ENCODE measurements at regions not wholly inside any gene's neighbourhood (a gene's known extent, or its start where the extent isn't known, plus 50 kb on each side); places are given as distances from the start of the nearest gene placed in this dataset.

- no peaks in the 10 kb centered on the region for H3K27me3 ChIP-seq (ENCODE audit: control insufficient read depth in 4 of 4, insufficient read depth in 4 of 4, low read length in 3 of 4)
- no peaks in the 10 kb centered on the region for H3K36me3 ChIP-seq (ENCODE audit: control insufficient read depth in 4 of 4, insufficient read depth in 3 of 4, low read depth in 1 of 4, low read length in 3 of 4)
- H3K4me1 ChIP-seq (ENCODE audit: control insufficient read depth in 4 of 4, insufficient read depth in 4 of 4, low read length in 3 of 4): no peaks in the 10 kb centered on the region
- TF ChIP-seq GABPA (IDR thresholded peaks at IDR 0.05 in 1 of 2, conservative IDR thresholded peaks at IDR 0.05 in 1 of 2): no peak
- TF ChIP-seq, protein P1, sequence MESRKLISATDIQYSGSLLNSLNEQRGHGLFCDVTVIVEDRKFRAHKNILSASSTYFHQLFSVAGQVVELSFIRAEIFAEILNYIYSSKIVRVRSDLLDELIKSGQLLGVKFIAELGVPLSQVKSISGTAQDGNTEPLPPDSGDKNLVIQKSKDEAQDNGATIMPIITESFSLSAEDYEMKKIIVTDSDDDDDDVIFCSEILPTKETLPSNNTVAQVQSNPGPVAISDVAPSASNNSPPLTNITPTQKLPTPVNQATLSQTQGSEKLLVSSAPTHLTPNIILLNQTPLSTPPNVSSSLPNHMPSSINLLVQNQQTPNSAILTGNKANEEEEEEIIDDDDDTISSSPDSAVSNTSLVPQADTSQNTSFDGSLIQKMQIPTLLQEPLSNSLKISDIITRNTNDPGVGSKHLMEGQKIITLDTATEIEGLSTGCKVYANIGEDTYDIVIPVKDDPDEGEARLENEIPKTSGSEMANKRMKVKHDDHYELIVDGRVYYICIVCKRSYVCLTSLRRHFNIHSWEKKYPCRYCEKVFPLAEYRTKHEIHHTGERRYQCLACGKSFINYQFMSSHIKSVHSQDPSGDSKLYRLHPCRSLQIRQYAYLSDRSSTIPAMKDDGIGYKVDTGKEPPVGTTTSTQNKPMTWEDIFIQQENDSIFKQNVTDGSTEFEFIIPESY (IDR thresholded peaks at IDR 0.05): no peak
- TF ChIP-seq EGR1 (IDR thresholded peaks at IDR 0.05; ENCODE audit: low read depth in 2 of 2): no peak
- no peak for TF ChIP-seq SP1 (IDR thresholded peaks at IDR 0.05)
- no peak for TF ChIP-seq FOXA1 (IDR thresholded peaks at IDR 0.05)
- TF ChIP-seq NR2F2 (IDR thresholded peaks at IDR 0.05): no peak
- TF ChIP-seq, protein P2, sequence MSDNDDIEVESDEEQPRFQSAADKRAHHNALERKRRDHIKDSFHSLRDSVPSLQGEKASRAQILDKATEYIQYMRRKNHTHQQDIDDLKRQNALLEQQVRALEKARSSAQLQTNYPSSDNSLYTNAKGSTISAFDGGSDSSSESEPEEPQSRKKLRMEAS (IDR thresholded peaks at IDR 0.05): no peak
- TF ChIP-seq FOXA2 (IDR thresholded peaks at IDR 0.05): no peak
- TF ChIP-seq ATF3 (IDR thresholded peaks at IDR 0.05): no peak
- no peak for TF ChIP-seq HNF4G (IDR thresholded peaks at IDR 0.05)
- no peak for TF ChIP-seq RXRA (IDR thresholded peaks at IDR 0.05)
- TF ChIP-seq HNF4A (conservative IDR thresholded peaks at IDR 0.05): no peak
- TF ChIP-seq YY1 (IDR thresholded peaks at IDR 0.05): no peak
- TF ChIP-seq, protein P3, sequence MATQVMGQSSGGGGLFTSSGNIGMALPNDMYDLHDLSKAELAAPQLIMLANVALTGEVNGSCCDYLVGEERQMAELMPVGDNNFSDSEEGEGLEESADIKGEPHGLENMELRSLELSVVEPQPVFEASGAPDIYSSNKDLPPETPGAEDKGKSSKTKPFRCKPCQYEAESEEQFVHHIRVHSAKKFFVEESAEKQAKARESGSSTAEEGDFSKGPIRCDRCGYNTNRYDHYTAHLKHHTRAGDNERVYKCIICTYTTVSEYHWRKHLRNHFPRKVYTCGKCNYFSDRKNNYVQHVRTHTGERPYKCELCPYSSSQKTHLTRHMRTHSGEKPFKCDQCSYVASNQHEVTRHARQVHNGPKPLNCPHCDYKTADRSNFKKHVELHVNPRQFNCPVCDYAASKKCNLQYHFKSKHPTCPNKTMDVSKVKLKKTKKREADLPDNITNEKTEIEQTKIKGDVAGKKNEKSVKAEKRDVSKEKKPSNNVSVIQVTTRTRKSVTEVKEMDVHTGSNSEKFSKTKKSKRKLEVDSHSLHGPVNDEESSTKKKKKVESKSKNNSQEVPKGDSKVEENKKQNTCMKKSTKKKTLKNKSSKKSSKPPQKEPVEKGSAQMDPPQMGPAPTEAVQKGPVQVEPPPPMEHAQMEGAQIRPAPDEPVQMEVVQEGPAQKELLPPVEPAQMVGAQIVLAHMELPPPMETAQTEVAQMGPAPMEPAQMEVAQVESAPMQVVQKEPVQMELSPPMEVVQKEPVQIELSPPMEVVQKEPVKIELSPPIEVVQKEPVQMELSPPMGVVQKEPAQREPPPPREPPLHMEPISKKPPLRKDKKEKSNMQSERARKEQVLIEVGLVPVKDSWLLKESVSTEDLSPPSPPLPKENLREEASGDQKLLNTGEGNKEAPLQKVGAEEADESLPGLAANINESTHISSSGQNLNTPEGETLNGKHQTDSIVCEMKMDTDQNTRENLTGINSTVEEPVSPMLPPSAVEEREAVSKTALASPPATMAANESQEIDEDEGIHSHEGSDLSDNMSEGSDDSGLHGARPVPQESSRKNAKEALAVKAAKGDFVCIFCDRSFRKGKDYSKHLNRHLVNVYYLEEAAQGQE (IDR thresholded peaks at IDR 0.05): no peak
- TF ChIP-seq RAD21 (IDR thresholded peaks at IDR 0.05): no peak
- no peak for TF ChIP-seq CTCF (IDR thresholded peaks at IDR 0.05; ENCODE audit: low read depth, low read length, missing input control)
- TF ChIP-seq JUND (IDR thresholded peaks at IDR 0.05): no peak
- TF ChIP-seq TAF1 (conservative IDR thresholded peaks at IDR 0.05): no peak
- no peak for DNase-seq (ENCODE audit: low spot score)
- no peak overlapping the region for H3K27ac ChIP-seq (ENCODE audit: low read depth in 1 of 2, low read length in 2 of 2)
- H3K4me3 ChIP-seq (ENCODE audit: low read depth in 1 of 3, low read length in 3 of 3): no peak overlapping the region
- no peak overlapping the region for H3K9ac ChIP-seq (ENCODE audit: low read depth in 1 of 2, low read length in 2 of 2)
- no peaks in the 10 kb centered on the region for H3K9me3 ChIP-seq (ENCODE audit: control insufficient read depth in 4 of 4, low read length in 3 of 4)
- 85% methylated on average over 2 of the region's 2 CpGs for WGBS
Observed at GRCh38 chr3:124082343-124082742, 90.4 kb upstream of the ROPN1 start.

Measured in liver (tissue), 8 donors.